ENCODE measurements at regions not wholly inside any gene's neighbourhood (a gene's known extent, or its start where the extent isn't known, plus 50 kb on each side); places are given as distances from the start of the nearest gene placed in this dataset.

GRCh38 chr21:28214786-28215185 lies 777.9 kb downstream of the LTN1 start:
- no peak for TF ChIP-seq CTCF (IDR thresholded peaks at IDR 0.05; ENCODE audit: poor library complexity)
- TF ChIP-seq EZH2 (IDR thresholded peaks at IDR 0.05; ENCODE audit: borderline replicate concordance), result no peak
